Retina (tissue), 1 donor: ENCODE measurements at regions not wholly inside any gene's neighbourhood (a gene's known extent, or its start where the extent isn't known, plus 50 kb on each side); places are given as distances from the start of the nearest gene placed in this dataset.

ENCODE experiments used
- DNase-seq: peaks from one replicate; pipeline ENCODE4 v3.0.0-alpha.2; 2016

- DNase-seq = no peak
These were observed 215.3 kb upstream of the ZNF32 start for GRCh38 chr10:43863859-43864591.

DNA sequence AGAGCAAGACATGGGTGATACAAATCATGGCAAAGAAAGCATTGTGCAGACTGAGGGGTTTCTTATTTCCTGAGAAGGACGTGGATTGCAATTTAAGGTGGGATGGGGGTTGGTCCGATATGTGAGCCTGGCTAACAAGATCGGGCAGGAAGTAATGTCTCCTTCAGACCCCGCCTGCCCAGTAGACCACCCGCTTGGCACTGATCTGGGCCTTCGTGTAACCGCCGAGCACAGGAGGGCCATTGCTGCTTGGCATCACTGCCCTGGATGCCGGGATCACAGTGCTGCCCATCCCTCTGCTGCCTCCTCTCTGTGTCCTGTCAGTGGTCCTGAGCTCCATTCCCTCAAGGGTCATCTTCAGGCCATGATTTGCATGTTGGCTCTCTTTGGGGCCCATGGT, 214.6 kb upstream of the ZNF32 start:
- no peak for DNase-seq

DNA sequence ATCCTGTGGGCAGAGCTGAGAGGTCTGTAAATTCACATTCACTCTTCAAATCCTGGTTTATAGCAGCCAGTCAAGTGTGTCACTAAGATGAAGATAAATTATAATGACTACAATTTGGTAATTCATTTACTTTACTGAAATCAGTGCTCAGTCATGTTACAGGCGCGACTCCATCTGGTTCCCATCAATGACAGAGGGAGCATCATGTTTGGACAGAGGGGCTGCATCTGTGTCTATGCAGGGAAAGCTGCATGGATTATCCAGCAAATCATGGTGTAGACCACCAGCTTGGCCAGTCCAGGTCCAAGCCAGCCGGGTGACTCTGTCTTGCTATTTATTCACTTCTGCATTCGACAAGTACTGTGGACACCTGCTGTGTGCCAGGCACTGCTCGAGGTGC, 214.1 kb upstream of the ZNF32 start:
- no peak for DNase-seq

DNA sequence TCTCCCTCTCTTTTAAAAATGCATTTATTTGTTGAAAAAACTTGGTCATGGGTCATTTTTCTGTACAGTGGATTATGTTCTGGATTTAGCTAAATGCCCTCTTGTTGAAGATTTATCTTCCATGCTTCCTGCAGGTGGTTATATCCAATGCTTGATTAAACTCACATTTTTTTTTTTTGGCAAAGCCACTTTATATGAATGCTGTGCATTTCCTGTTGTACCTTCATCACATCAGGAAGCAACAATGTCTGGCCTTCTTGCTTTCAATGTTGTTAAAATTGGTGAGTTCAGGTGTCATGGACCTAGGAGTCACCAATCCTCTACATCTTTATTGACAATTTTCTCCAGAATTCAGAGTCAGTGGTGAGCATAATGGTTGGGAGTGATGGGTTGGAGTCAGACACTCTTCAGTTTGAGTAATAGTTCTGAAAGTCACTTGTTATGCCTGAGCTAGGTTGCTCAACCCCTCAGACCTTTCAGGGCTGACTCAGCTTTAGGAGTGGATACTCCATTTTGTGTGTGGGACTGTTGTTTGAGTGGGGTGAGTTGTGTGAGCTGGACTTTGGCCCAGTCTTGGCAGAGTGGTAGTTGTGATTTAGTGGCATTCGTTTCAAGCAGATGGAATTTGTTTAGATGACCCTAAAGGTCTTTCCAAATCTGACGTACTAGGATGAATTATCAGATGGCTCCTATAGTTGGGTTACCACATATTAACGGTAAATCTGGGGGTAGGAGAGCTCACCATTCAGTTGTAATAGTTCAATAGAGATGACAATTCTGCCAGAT, 213.5 kb upstream of the ZNF32 start:
- no peak for DNase-seq

DNA sequence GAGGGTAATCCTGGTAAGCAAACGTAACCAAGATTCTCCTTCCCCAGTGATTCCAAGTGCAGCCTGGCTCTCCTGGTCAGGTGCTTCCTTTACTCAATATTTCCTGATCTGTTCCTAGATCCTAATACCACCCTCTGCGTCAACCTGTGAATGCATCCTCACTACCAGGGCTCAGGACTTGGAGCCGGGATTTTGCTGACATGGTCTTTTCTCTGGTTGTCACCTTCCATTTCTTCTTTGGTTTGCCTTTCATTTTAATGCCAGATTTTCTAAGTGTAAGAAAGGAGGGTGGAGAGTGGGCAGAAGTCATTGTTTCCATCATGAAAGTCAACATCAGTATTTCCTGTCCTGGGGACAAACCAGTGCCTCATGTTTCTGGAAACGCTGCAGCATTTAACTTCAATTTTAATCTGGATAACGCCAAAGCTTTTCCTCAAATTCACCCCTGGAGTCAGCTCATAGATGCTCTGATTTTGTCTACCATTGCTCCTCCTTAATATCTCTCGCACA, 210.4 kb upstream of the ZNF32 start:
- DNase-seq = no peak

GRCh38 chr10:43857931-43858315, 209.2 kb upstream of the ZNF32 start:
- no peak for DNase-seq

GRCh38 chr10:43857206-43857930, 208.7 kb upstream of the ZNF32 start:
- no peak for DNase-seq

DNA sequence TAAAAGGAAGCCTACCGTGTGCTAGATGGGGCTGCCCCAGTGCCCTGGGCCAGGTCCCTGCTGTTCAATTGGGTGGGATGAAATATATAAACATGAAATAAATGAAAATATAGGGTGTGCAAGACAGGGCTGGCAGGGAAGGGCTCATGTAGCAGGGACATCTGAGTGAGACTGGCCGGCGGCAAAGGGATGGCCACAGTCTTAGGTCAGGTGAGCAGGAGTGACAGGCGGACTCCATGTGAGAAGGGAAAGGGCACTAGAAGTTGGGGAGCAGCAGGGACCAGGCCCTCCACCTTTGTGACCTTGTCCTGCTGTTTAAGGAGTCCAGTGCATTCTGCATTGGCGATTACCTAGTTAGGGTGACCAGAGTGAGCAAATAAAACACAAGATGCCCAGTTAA, 207.6 kb upstream of the ZNF32 start:
- DNase-seq = no peak

GRCh38 chr10:43855667-43856210, 207.1 kb upstream of the ZNF32 start:
- DNase-seq = no peak

GRCh38 chr10:43854007-43854406, 205.3 kb upstream of the ZNF32 start:
- DNase-seq = no peak

GRCh38 chr10:43853369-43853768, 204.7 kb upstream of the ZNF32 start:
- no peak for DNase-seq

- DNase-seq = no peak
These were observed 204.0 kb upstream of the ZNF32 start for GRCh38 chr10:43852644-43853214.

GRCh38 chr10:43852149-43852548, 203.5 kb upstream of the ZNF32 start:
- DNase-seq = no peak

GRCh38 chr10:43851030-43851429, 202.3 kb upstream of the ZNF32 start:
- no peak for DNase-seq

DNA sequence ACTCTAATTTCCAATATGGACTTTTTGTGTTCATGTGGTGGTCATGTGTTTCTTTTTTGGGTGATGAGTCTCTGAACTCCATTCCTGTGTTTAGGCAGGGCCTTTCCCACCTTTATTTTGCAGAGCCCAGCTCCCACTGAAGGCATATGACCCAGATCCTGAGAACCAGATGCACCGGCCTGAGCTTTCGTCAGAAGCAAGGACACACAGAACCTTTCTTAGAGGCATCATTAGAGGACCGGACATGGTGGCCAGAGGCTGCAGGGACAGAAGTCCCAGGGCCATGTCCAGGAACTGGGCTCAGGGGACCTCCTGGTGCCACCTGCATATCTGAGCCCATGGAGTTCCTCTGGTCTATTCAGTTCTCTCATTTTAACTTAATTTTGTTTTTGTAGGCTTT, 200.9 kb upstream of the ZNF32 start:
- DNase-seq = no peak

GRCh38 chr10:43846968-43847367, 198.3 kb upstream of the ZNF32 start:
- DNase-seq = no peak

DNA sequence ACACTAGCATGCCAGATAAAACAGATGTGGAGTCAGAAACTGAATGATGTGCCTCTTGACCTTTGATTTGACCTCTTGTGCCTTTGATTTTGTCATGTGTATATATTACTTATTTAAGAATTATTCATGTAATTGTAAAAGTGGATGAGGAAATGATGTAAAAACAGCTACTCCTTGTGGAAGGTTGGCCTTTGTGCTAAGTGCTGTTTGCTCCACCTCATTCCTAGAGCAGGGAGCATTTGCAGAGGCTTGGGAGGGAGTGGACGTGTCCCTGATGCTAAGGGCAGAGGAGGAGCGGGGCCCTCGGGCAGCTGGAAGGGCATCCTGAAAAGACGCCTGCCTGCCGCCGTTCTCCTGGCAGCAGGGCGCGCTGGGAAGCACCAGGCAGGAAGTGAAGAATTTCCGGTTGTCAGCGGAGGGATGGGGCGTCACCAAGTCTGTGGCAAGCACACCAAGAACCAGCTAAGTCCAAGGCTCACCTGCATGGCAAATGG, 197.6 kb upstream of the ZNF32 start:
- no peak for DNase-seq

DNA sequence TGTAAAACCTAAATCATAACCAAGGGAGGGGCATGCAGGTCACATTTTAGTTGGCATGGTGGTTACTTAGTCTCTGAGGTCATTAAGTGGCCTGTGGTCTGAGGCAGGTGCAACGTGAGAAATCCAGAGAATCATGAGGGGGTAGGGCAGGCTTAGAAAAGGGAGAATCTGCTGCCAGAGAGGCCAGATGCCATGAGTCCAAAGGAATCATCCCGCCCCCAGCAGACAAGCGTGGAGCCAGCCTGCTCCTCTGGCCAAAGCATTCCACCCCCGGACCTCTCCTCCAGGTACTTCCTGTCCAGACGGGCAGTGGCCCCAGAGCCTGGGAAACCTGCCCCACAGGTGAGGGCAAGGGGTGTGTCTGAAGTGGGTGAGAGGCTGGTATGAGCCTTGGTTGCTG, 196.4 kb upstream of the ZNF32 start:
- DNase-seq = no peak

GRCh38 chr10:43844221-43844620, 195.5 kb upstream of the ZNF32 start:
- DNase-seq = no peak

GRCh38 chr10:43843321-43844101, 194.8 kb upstream of the ZNF32 start:
- DNase-seq = no peak

GRCh38 chr10:43842496-43842895, 193.8 kb upstream of the ZNF32 start:
- DNase-seq = no peak

DNA sequence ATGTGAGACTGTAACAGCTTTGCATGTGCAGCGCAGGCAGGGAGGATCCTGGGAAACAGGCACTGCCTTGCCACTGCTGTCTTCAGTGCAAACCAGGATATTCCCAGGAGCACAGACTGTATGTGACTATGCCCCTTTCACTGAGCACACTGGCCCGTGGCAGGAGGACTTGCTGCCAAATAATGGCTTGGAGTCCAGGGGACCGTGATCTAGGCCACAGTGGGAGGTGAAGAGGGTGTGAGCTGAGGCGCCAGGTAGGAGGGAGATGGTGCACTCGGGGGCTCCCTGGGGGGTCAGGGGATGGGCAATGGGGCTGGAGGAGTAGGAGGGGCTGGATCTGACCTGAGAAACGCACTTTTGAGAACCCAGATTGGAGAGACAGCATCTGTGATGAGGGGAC, 193.4 kb upstream of the ZNF32 start:
- no peak for DNase-seq
